AG08396 (cell line): ENCODE measurements at regions not wholly inside any gene's neighbourhood (a gene's known extent, or its start where the extent isn't known, plus 50 kb on each side); places are given as distances from the start of the nearest gene placed in this dataset.

Experiments
- DNase-seq: peaks from one replicate; pipeline ENCODE4 v3.0.0; 2012; ENCODE audit warnings: low spot score, mixed read lengths

GRCh38 chr9:4435197-4435596, 55.1 kb upstream of the SLC1A1 start:
- DNase-seq = peak; percentile 17

- DNase-seq = no peak
Observed at GRCh38 chr9:4433379-4433778, 56.9 kb upstream of the SLC1A1 start.

- DNase-seq = no peak
Observed at GRCh38 chr9:4430432-4431261, 59.6 kb upstream of the SLC1A1 start.

- DNase-seq = no peak
Observed at GRCh38 chr9:4425319-4426045, 64.8 kb upstream of the SLC1A1 start.

- no peak for DNase-seq
Observed at GRCh38 chr9:4424891-4425290, 65.4 kb upstream of the SLC1A1 start.

GRCh38 chr9:4424038-4424437, 66.2 kb upstream of the SLC1A1 start:
- no peak for DNase-seq

GRCh38 chr9:4423207-4423610, 67.1 kb upstream of the SLC1A1 start:
- no peak for DNase-seq

GRCh38 chr9:4422495-4422894, 67.8 kb upstream of the SLC1A1 start:
- DNase-seq = no peak

GRCh38 chr9:4421847-4422246, 68.4 kb upstream of the SLC1A1 start:
- no peak for DNase-seq

GRCh38 chr9:4420351-4420750, 69.9 kb upstream of the SLC1A1 start:
- DNase-seq = no peak

GRCh38 chr9:4417578-4418325, 72.5 kb upstream of the SLC1A1 start:
- DNase-seq = no peak

- no peak for DNase-seq
Observed at GRCh38 chr9:4416467-4416866, 73.8 kb upstream of the SLC1A1 start.

- no peak for DNase-seq
Observed at GRCh38 chr9:4415281-4415680, 75.0 kb upstream of the SLC1A1 start.

- DNase-seq = no peak
Observed at GRCh38 chr9:4413856-4414255, 76.4 kb upstream of the SLC1A1 start.

GRCh38 chr9:4404156-4404555, 86.1 kb upstream of the SLC1A1 start:
- DNase-seq = no peak

GRCh38 chr9:4402501-4402900, 87.8 kb upstream of the SLC1A1 start:
- no peak for DNase-seq

GRCh38 chr9:4400731-4401130, 89.5 kb upstream of the SLC1A1 start:
- no peak for DNase-seq

- DNase-seq = no peak
Observed at GRCh38 chr9:4397917-4398316, 92.4 kb upstream of the SLC1A1 start.

GRCh38 chr9:4393806-4394523, 94.1 kb upstream of the GLIS3 start:
- no peak for DNase-seq

GRCh38 chr9:4389755-4390154, 89.9 kb upstream of the GLIS3 start:
- no peak for DNase-seq

- no peak for DNase-seq
Observed at GRCh38 chr9:4389003-4389402, 89.1 kb upstream of the GLIS3 start.

GRCh38 chr9:4386819-4387218, 87.0 kb upstream of the GLIS3 start:
- DNase-seq = no peak
